ENCODE measurements at regions not wholly inside any gene's neighbourhood (a gene's known extent, or its start where the extent isn't known, plus 50 kb on each side); places are given as distances from the start of the nearest gene placed in this dataset.
A peak's percentile ranks its signal among the peaks of the same experiment; 100 is the strongest.

- Histone ChIP-seq H3K27me3 (ENCODE audit: control insufficient read depth in 3 of 3, insufficient read depth in 3 of 3, low read length in 2 of 3) (peaks cover 0 to 24% (median 0%) of the 10 kb centered on the region in 3 donors), H3K9me3 (ENCODE audit: control insufficient read depth in 4 of 4, insufficient read depth in 3 of 4, low read length in 3 of 4) (no peaks in the 10 kb centered on the region)
Measured at GRCh38 chr11:31877863-31878262, 66.7 kb upstream of the PAX6 start.

GRCh38 chr11:31877083-31877482 lies 66.0 kb upstream of the PAX6 start:
- Histone ChIP-seq H3K27me3 (ENCODE audit: control insufficient read depth in 3 of 3, insufficient read depth in 3 of 3, low read length in 2 of 3) (peaks cover 0 to 25% (median 0%) of the 10 kb centered on the region in 3 donors), H3K4me1 (ENCODE audit: control insufficient read depth in 5 of 5, insufficient read depth in 5 of 5, low read length in 5 of 5) (no peaks in the 10 kb centered on the region), H3K9me3 (ENCODE audit: control insufficient read depth in 4 of 4, insufficient read depth in 3 of 4, low read length in 3 of 4) (no peaks in the 10 kb centered on the region), H3K27ac (ENCODE audit: low read depth in 1 of 2, low read length in 1 of 2) (no peak overlapping the region), H3K9ac (ENCODE audit: insufficient read depth in 1 of 2, low read length in 2 of 2) (no peak overlapping the region), H3K4me3 (no peak overlapping the region), H3K36me3 (ENCODE audit: control insufficient read depth in 4 of 4, insufficient read depth in 4 of 4, low read length in 4 of 4) (no peaks in the 10 kb centered on the region)
- DNase-seq (no peak), ATAC-seq (ENCODE audit: insufficient read depth, low FRiP score) (no peak)
- TF ChIP-seq CTCF (IDR thresholded peaks at IDR 0.05; ENCODE audit: control extremely low read depth, extremely low read depth): no peak
- WGBS, 2 donors: 48 to 51% methylated on average over 4 of the region's 4 CpGs

More at GRCh38 chr11:31877863-31878262, 66.7 kb upstream of the PAX6 start:
- no peaks in the 10 kb centered on the region for H3K36me3 ChIP-seq (ENCODE audit: control insufficient read depth in 4 of 4, insufficient read depth in 4 of 4, low read length in 4 of 4)
- no peak for ATAC-seq (ENCODE audit: insufficient read depth, low FRiP score)
- H3K9ac ChIP-seq (ENCODE audit: insufficient read depth in 1 of 2, low read length in 2 of 2): no peak overlapping the region
- H3K4me1 ChIP-seq (ENCODE audit: control insufficient read depth in 5 of 5, insufficient read depth in 5 of 5, low read length in 5 of 5): no peaks in the 10 kb centered on the region
- no peak for DNase-seq
- no peak overlapping the region for H3K4me3 ChIP-seq
- no peak for TF ChIP-seq CTCF (IDR thresholded peaks at IDR 0.05; ENCODE audit: control extremely low read depth, extremely low read depth)
- WGBS, 2 donors: 79 to 86% methylated on average over 3 of the region's 3 CpGs
- no peak overlapping the region for H3K27ac ChIP-seq (ENCODE audit: low read depth in 1 of 2, low read length in 1 of 2)

GRCh38 chr11:31875866-31876560 lies 64.9 kb upstream of the PAX6 start:
- Histone ChIP-seq H3K36me3 (ENCODE audit: control insufficient read depth in 4 of 4, insufficient read depth in 4 of 4, low read length in 4 of 4) (no peaks in the 10 kb centered on the region), H3K9me3 (ENCODE audit: control insufficient read depth in 4 of 4, insufficient read depth in 3 of 4, low read length in 3 of 4) (no peaks in the 10 kb centered on the region), H3K9ac (ENCODE audit: insufficient read depth in 1 of 2, low read length in 2 of 2) (no peak overlapping the region), H3K4me3 (no peak overlapping the region), H3K4me1 (ENCODE audit: control insufficient read depth in 5 of 5, insufficient read depth in 5 of 5, low read length in 5 of 5) (peaks cover 0 to under 1% (median 0%) of the 10 kb centered on the region in 5 donors), H3K27me3 (ENCODE audit: control insufficient read depth in 3 of 3, insufficient read depth in 3 of 3, low read length in 2 of 3) (peaks cover 0 to 26% (median 3%) of the 10 kb centered on the region in 3 donors), H3K27ac (ENCODE audit: low read depth in 1 of 2, low read length in 1 of 2) (no peak overlapping the region)
- ATAC-seq (ENCODE audit: insufficient read depth, low FRiP score) (no peak), DNase-seq (peak in 1 of 3 donors; percentile 25)
- no peak for TF ChIP-seq CTCF (IDR thresholded peaks at IDR 0.05; ENCODE audit: control extremely low read depth, extremely low read depth)
- 53 to 67% methylated on average over 13 of the region's 13 CpGs for WGBS, 2 donors

Measured in lung (tissue), 11 donors.